Activated T-helper 17 cell treated with anti-CD3 and anti-CD28 coated beads, Interleukin-2, amount 50 U/mL, for 72 hours (primary cell): ENCODE measurements at regions not wholly inside any gene's neighbourhood (a gene's known extent, or its start where the extent isn't known, plus 50 kb on each side); places are given as distances from the start of the nearest gene placed in this dataset.

Experiments used
- ATAC-seq: fragments of 150-1000 bp; cut with Tn5 transposase; replicated peaks from 2 replicates; pipeline ENCODE4 v1.10.0; 2021; ENCODE audit warnings: mild to moderate bottlenecking, moderate library complexity
- H3K27ac Mint-ChIP-seq: one replicate; pipeline ENCODE4 v1.8.0; 2022; ENCODE audit warnings: mixed read lengths
- H3K27me3 Mint-ChIP-seq: one replicate; pipeline ENCODE4 v1.8.0; 2022; ENCODE audit warnings: mixed read lengths
- H3K36me3 Mint-ChIP-seq: one replicate; pipeline ENCODE4 v1.8.0; 2022; ENCODE audit warnings: low read depth, mild to moderate bottlenecking, mixed read lengths
- H3K4me1 Mint-ChIP-seq: one replicate; pipeline ENCODE4 v1.8.0; 2022; ENCODE audit warnings: mixed read lengths
- H3K4me3 Mint-ChIP-seq: one replicate; pipeline ENCODE4 v1.8.0; 2022; ENCODE audit warnings: mild to moderate bottlenecking, mixed read lengths
- H3K9me3 Mint-ChIP-seq: one replicate; pipeline ENCODE4 v1.8.0; 2022; ENCODE audit warnings: mixed read lengths

GRCh38 chr19:31402529-31403316 lies 53.5 kb upstream of the TSHZ3 start:
- Mint-ChIP-seq H3K4me3 (no peak overlapping the region), H3K4me1 (no peaks in the 10 kb centered on the region), H3K36me3 (no peaks in the 10 kb centered on the region), H3K27me3 (peaks cover 19% of the 10 kb centered on the region), H3K27ac (no peak overlapping the region), H3K9me3 (no peaks in the 10 kb centered on the region)
- ATAC-seq = no peak

- Mint-ChIP-seq H3K27ac (no peak overlapping the region), H3K27me3 (peaks cover 15% of the 10 kb centered on the region), H3K9me3 (peaks cover 4% of the 10 kb centered on the region), H3K36me3 (no peaks in the 10 kb centered on the region), H3K4me3 (no peak overlapping the region), H3K4me1 (no peaks in the 10 kb centered on the region)
- ATAC-seq = no peak
Observed at GRCh38 chr19:31406106-31406505, 56.9 kb upstream of the TSHZ3 start.

- H3K4me1 Mint-ChIP-seq = no peaks in the 10 kb centered on the region
- no peak overlapping the region for H3K27ac Mint-ChIP-seq
- H3K9me3 Mint-ChIP-seq = peaks cover 4% of the 10 kb centered on the region
- H3K36me3 Mint-ChIP-seq = no peaks in the 10 kb centered on the region
- H3K27me3 Mint-ChIP-seq = peaks cover 15% of the 10 kb centered on the region
- no peak for ATAC-seq
- no peak overlapping the region for H3K4me3 Mint-ChIP-seq
Observed at GRCh38 chr19:31408460-31409124, 59.4 kb upstream of the TSHZ3 start.

GRCh38 chr19:31413353-31413752 lies 64.1 kb upstream of the TSHZ3 start:
- Mint-ChIP-seq H3K9me3 (peaks cover under 1% of the 10 kb centered on the region), H3K27ac (no peak overlapping the region), H3K36me3 (no peaks in the 10 kb centered on the region), H3K4me3 (no peak overlapping the region), H3K27me3 (peaks cover 15% of the 10 kb centered on the region), H3K4me1 (no peaks in the 10 kb centered on the region)
- no peak for ATAC-seq

GRCh38 chr19:31415322-31415721 lies 66.1 kb upstream of the TSHZ3 start:
- H3K4me1 Mint-ChIP-seq = no peaks in the 10 kb centered on the region
- H3K4me3 Mint-ChIP-seq = no peak overlapping the region
- H3K9me3 Mint-ChIP-seq = no peaks in the 10 kb centered on the region
- peaks cover 18% of the 10 kb centered on the region for H3K27me3 Mint-ChIP-seq
- H3K27ac Mint-ChIP-seq = no peak overlapping the region
- no peaks in the 10 kb centered on the region for H3K36me3 Mint-ChIP-seq
- ATAC-seq = no peak

GRCh38 chr19:31416548-31416947 lies 67.3 kb upstream of the TSHZ3 start:
- H3K27me3 Mint-ChIP-seq = peaks cover 18% of the 10 kb centered on the region
- no peak overlapping the region for H3K4me3 Mint-ChIP-seq
- no peak overlapping the region for H3K27ac Mint-ChIP-seq
- H3K4me1 Mint-ChIP-seq = no peaks in the 10 kb centered on the region
- H3K36me3 Mint-ChIP-seq = no peaks in the 10 kb centered on the region
- no peak for ATAC-seq
- no peaks in the 10 kb centered on the region for H3K9me3 Mint-ChIP-seq

GRCh38 chr19:31418055-31418454 lies 68.8 kb upstream of the TSHZ3 start:
- no peak overlapping the region for H3K4me3 Mint-ChIP-seq
- H3K9me3 Mint-ChIP-seq = no peaks in the 10 kb centered on the region
- no peaks in the 10 kb centered on the region for H3K4me1 Mint-ChIP-seq
- ATAC-seq = no peak
- H3K36me3 Mint-ChIP-seq = no peaks in the 10 kb centered on the region
- no peak overlapping the region for H3K27ac Mint-ChIP-seq
- peaks cover 18% of the 10 kb centered on the region for H3K27me3 Mint-ChIP-seq

GRCh38 chr19:31418692-31419430 lies 69.6 kb upstream of the TSHZ3 start:
- H3K27ac Mint-ChIP-seq = no peak overlapping the region
- no peaks in the 10 kb centered on the region for H3K36me3 Mint-ChIP-seq
- ATAC-seq = no peak
- H3K27me3 Mint-ChIP-seq = peaks cover 17% of the 10 kb centered on the region
- H3K4me1 Mint-ChIP-seq = no peaks in the 10 kb centered on the region
- H3K9me3 Mint-ChIP-seq = no peaks in the 10 kb centered on the region
- no peak overlapping the region for H3K4me3 Mint-ChIP-seq

GRCh38 chr19:31419871-31420445 lies 70.7 kb upstream of the TSHZ3 start:
- ATAC-seq = no peak
- H3K36me3 Mint-ChIP-seq = no peaks in the 10 kb centered on the region
- no peaks in the 10 kb centered on the region for H3K9me3 Mint-ChIP-seq
- peaks cover 16% of the 10 kb centered on the region for H3K27me3 Mint-ChIP-seq
- no peaks in the 10 kb centered on the region for H3K4me1 Mint-ChIP-seq
- H3K4me3 Mint-ChIP-seq = no peak overlapping the region
- no peak overlapping the region for H3K27ac Mint-ChIP-seq

- H3K4me1 Mint-ChIP-seq = no peaks in the 10 kb centered on the region
- H3K27ac Mint-ChIP-seq = no peak overlapping the region
- peaks cover 9% of the 10 kb centered on the region for H3K27me3 Mint-ChIP-seq
- no peak for ATAC-seq
- H3K36me3 Mint-ChIP-seq = no peaks in the 10 kb centered on the region
- H3K9me3 Mint-ChIP-seq = no peaks in the 10 kb centered on the region
- no peak overlapping the region for H3K4me3 Mint-ChIP-seq
Observed at GRCh38 chr19:31421082-31421481, 71.8 kb upstream of the TSHZ3 start.

GRCh38 chr19:31421856-31422255 lies 72.6 kb upstream of the TSHZ3 start:
- no peak for ATAC-seq
- Mint-ChIP-seq H3K9me3 (no peaks in the 10 kb centered on the region), H3K27ac (no peak overlapping the region), H3K4me1 (no peaks in the 10 kb centered on the region), H3K36me3 (no peaks in the 10 kb centered on the region), H3K4me3 (no peak overlapping the region), H3K27me3 (peaks cover 9% of the 10 kb centered on the region)

GRCh38 chr19:31423896-31424295 lies 74.7 kb upstream of the TSHZ3 start:
- H3K27me3 Mint-ChIP-seq = peaks cover 8% of the 10 kb centered on the region
- no peaks in the 10 kb centered on the region for H3K9me3 Mint-ChIP-seq
- no peak overlapping the region for H3K27ac Mint-ChIP-seq
- H3K36me3 Mint-ChIP-seq = no peaks in the 10 kb centered on the region
- H3K4me3 Mint-ChIP-seq = no peak overlapping the region
- no peaks in the 10 kb centered on the region for H3K4me1 Mint-ChIP-seq
- no peak for ATAC-seq

- H3K4me1 Mint-ChIP-seq = no peaks in the 10 kb centered on the region
- no peaks in the 10 kb centered on the region for H3K36me3 Mint-ChIP-seq
- peaks cover 11% of the 10 kb centered on the region for H3K27me3 Mint-ChIP-seq
- ATAC-seq = no peak
- no peak overlapping the region for H3K4me3 Mint-ChIP-seq
- H3K9me3 Mint-ChIP-seq = no peaks in the 10 kb centered on the region
- no peak overlapping the region for H3K27ac Mint-ChIP-seq
Observed at GRCh38 chr19:31424861-31425620, 75.8 kb upstream of the TSHZ3 start.

- Mint-ChIP-seq H3K27me3 (peaks cover 11% of the 10 kb centered on the region), H3K36me3 (no peaks in the 10 kb centered on the region), H3K9me3 (no peaks in the 10 kb centered on the region), H3K4me1 (no peaks in the 10 kb centered on the region), H3K27ac (no peak overlapping the region), H3K4me3 (no peak overlapping the region)
- ATAC-seq = no peak
Observed at GRCh38 chr19:31427857-31428256, 78.6 kb upstream of the TSHZ3 start.
